ENCODE measurements at regions not wholly inside any gene's neighbourhood (a gene's known extent, or its start where the extent isn't known, plus 50 kb on each side); places are given as distances from the start of the nearest gene placed in this dataset.

- no peaks in the 10 kb centered on the region for H3K36me3 Mint-ChIP-seq (ENCODE audit: low read depth)
- Histone ChIP-seq H3K79me2 (replicated peaks; ENCODE audit: insufficient read depth) (no peaks in the 10 kb centered on the region), H2AFZ (no peak overlapping the region), H3K27ac (ENCODE audit: low read depth) (no peak overlapping the region), H3K4me1 (ENCODE audit: insufficient read depth) (peaks cover 7% of the 10 kb centered on the region; the same call in 1 of the 2 replicates), H4K20me1 (replicated peaks; ENCODE audit: insufficient read depth) (no peaks in the 10 kb centered on the region), H3K4me2 (no peak overlapping the region), H3K9me2 (ENCODE audit: insufficient read depth) (peaks cover 14% of the 10 kb centered on the region), H3K27me3 (ENCODE audit: insufficient read depth) (no peaks in the 10 kb centered on the region), H3F3A (replicated peaks; ENCODE audit: low read depth) (no peaks in the 10 kb centered on the region), H3K36me3 (ENCODE audit: insufficient read depth) (no peaks in the 10 kb centered on the region), H3K4me3 (no peak overlapping the region)
- DNase-seq (ENCODE audit: low spot score) (no peak), ATAC-seq (no peak)
- H3K4me3 Mint-ChIP-seq = no peak overlapping the region
- no peak for TF ChIP-seq CTCF (conservative IDR thresholded peaks at IDR 0.05; ENCODE audit: low read depth in 2 of 2)
- no peak for TF ChIP-seq ZNF331 (CRISPR knock-in tag; IDR thresholded peaks at IDR 0.05; ENCODE audit: low read depth)
- TF ChIP-seq ZNF462 (CRISPR knock-in tag; IDR thresholded peaks at IDR 0.05) = no peak
- TF ChIP-seq EZH2 (IDR thresholded peaks at IDR 0.05; ENCODE audit: low read depth, unreplicated experiment) = no peak
- no peak for TF ChIP-seq NANOG (IDR thresholded peaks at IDR 0.05; ENCODE audit: borderline replicate concordance)
- no peak for TF ChIP-seq CREB1 (CRISPR knock-in tag; IDR thresholded peaks at IDR 0.05; ENCODE audit: low read depth)
- TF ChIP-seq POLR2AphosphoS5 (IDR thresholded peaks at IDR 0.05; ENCODE audit: low read depth) = no peak
- TF ChIP-seq ETS1 (IDR thresholded peaks at IDR 0.05) = no peak
- H3K4me1 Mint-ChIP-seq = peaks cover 4% of the 10 kb centered on the region; the same call in 1 of the 3 replicates
- H3K27me3 Mint-ChIP-seq (ENCODE audit: insufficient read depth, low read depth, poor library complexity) = peaks cover 2% of the 10 kb centered on the region
- no peak overlapping the region for H3K27ac Mint-ChIP-seq
- H3K9me3 Mint-ChIP-seq = 0 out of 3 replicates have a peak, but pooled peaks cover 2% of the 10 kb centered on the region
These were observed 145.1 kb upstream of the TGFBR2 start for GRCh38 chr3:30461311-30461710.

All from GM23338 (cell line).